ENCODE measurements at regions not wholly inside any gene's neighbourhood (a gene's known extent, or its start where the extent isn't known, plus 50 kb on each side); places are given as distances from the start of the nearest gene placed in this dataset.

- TF ChIP-seq CTCF (IDR thresholded peaks at IDR 0.05 in 2 of 3, conservative IDR thresholded peaks at IDR 0.05 in 1 of 3; ENCODE audit: borderline replicate concordance in 1 of 3, insufficient read depth in 1 of 3, low read depth in 2 of 3, low read length in 2 of 3) (no peak), EGR1 (IDR thresholded peaks at IDR 0.05; ENCODE audit: low read depth) (no peak), POLR2AphosphoS5 (IDR thresholded peaks at IDR 0.05; ENCODE audit: low read depth, low read length) (no peak), EZH2phosphoT487 (IDR thresholded peaks at IDR 0.05; ENCODE audit: borderline replicate concordance) (no peak), TCF7L2 (IDR thresholded peaks at IDR 0.05; ENCODE audit: borderline replicate concordance, extremely low read depth, insufficient read depth, insufficient read length) (no peak), POLR2A (IDR thresholded peaks at IDR 0.05; ENCODE audit: borderline replicate concordance, extremely low read depth, insufficient read depth, insufficient read length) (no peak), CEBPB (IDR thresholded peaks at IDR 0.05; ENCODE audit: low read depth) (no peak), EZH2 (IDR thresholded peaks at IDR 0.05) (no peak), REST (IDR thresholded peaks at IDR 0.05; ENCODE audit: low read depth) (no peak), ZNF274 (IDR thresholded peaks at IDR 0.05; ENCODE audit: low read depth, low read length) (no peak), RAD21 (IDR thresholded peaks at IDR 0.05; ENCODE audit: low read depth) (no peak), FOSL1 (IDR thresholded peaks at IDR 0.05; ENCODE audit: low read depth) (no peak)
- TF ChIP-seq, protein P1, sequence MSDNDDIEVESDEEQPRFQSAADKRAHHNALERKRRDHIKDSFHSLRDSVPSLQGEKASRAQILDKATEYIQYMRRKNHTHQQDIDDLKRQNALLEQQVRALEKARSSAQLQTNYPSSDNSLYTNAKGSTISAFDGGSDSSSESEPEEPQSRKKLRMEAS (IDR thresholded peaks at IDR 0.05) = no peak
- TF ChIP-seq, protein P2, sequence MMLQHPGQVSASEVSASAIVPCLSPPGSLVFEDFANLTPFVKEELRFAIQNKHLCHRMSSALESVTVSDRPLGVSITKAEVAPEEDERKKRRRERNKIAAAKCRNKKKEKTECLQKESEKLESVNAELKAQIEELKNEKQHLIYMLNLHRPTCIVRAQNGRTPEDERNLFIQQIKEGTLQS (IDR thresholded peaks at IDR 0.05) = no peak
Measured at GRCh38 chr12:92436856-92437255, 265.9 kb upstream of the PLEKHG7 start.

Measured in HCT116 (cell line).